Natural killer cell (primary cell): ENCODE measurements at regions not wholly inside any gene's neighbourhood (a gene's known extent, or its start where the extent isn't known, plus 50 kb on each side); places are given as distances from the start of the nearest gene placed in this dataset.
A peak's percentile ranks its signal among the peaks of the same experiment; 100 is the strongest.

Experiments used
- ATAC-seq, 3 donors: fragments of 150-1000 bp in 2 of 3; fragments of 200-7000 bp in 1 of 3; cut with Tn5 transposase; 1 replicate in 1 of 3; 2 replicates in 2 of 3; pipeline ENCODE4 v1.10.0; 2021; ENCODE audit warnings: mild to moderate bottlenecking in 2 of 3, moderate library complexity in 2 of 3
- DNase-seq, 2 donors: peaks; one replicate each; pipeline versions ENCODE4 v3.0.0 to v3.0.0-alpha.2; 2013 to 2021; ENCODE audit warnings: mixed read lengths in 1 of 2
- H3K27ac ChIP-seq: one replicate; pipeline ENCODE4 v1.5.1; 2013; ENCODE audit warnings: mild to moderate bottlenecking, low read length
- H3K27me3 ChIP-seq: one replicate; pipeline ENCODE4 v1.6.1; 2013; ENCODE audit warnings: low read length; ENCODE audit not compliant: control insufficient read depth, insufficient read depth
- H3K36me3 ChIP-seq: one replicate; pipeline ENCODE4 v1.6.1; 2013; ENCODE audit warnings: low read length; ENCODE audit not compliant: control insufficient read depth, insufficient read depth
- H3K4me1 ChIP-seq: one replicate; pipeline ENCODE4 v1.6.1; 2013; ENCODE audit warnings: low read length; ENCODE audit not compliant: control insufficient read depth, insufficient read depth
- H3K4me3 ChIP-seq: one replicate; pipeline ENCODE4 v1.5.1; 2013; ENCODE audit warnings: low read length
- H3K9me3 ChIP-seq: one replicate; pipeline ENCODE4 v1.6.1; 2013; ENCODE audit warnings: low read length; ENCODE audit not compliant: control insufficient read depth, insufficient read depth
- H3K27ac Mint-ChIP-seq, 2 donors: one replicate each; pipeline ENCODE4 v1.8.0; 2022; ENCODE audit warnings: mild to moderate bottlenecking in 2 of 2, mixed read lengths in 2 of 2, moderate library complexity in 1 of 2
- H3K27me3 Mint-ChIP-seq, 2 donors: one replicate each; pipeline ENCODE4 v1.8.0; 2022; ENCODE audit warnings: low read depth in 2 of 2, mixed read lengths in 2 of 2
- H3K36me3 Mint-ChIP-seq: one replicate; pipeline ENCODE4 v1.8.0; 2022; ENCODE audit warnings: mixed read lengths
- H3K4me1 Mint-ChIP-seq, 2 donors: one replicate each; pipeline ENCODE4 v1.8.0; 2022; ENCODE audit warnings: mixed read lengths in 2 of 2
- H3K4me3 Mint-ChIP-seq: one replicate; pipeline ENCODE4 v1.8.0; 2022; ENCODE audit warnings: mild to moderate bottlenecking, moderate library complexity, mixed read lengths
- H3K9me3 Mint-ChIP-seq, 2 donors: one replicate each; pipeline ENCODE4 v1.8.0; 2022; ENCODE audit warnings: mixed read lengths in 2 of 2
- CTCF ChIP-seq: fragments of 200-600 bp; IDR thresholded peaks from one replicate; pipeline ENCODE4 v1.8.0; 2022; ENCODE audit warnings: antibody characterized with exemption
- WGBS: methylation state at CpG from one replicate; pipeline ENCODE4 v1.1.7; 2013; ENCODE audit warnings: missing lambda C conversion rate; ENCODE audit not compliant: insufficient coverage; 5-methylcytosine and 5-hydroxymethylcytosine counted together
- intact Hi-C: fragments of 100-400 bp; cut with micrococcal nuclease; formaldehyde crosslinking; loops from one replicate; pipeline ENCODE4 v1.14.2; 2022

- H3K4me3 ChIP-seq, result no peak overlapping the region
- H3K27ac ChIP-seq, result no peak overlapping the region
- H3K4me1 ChIP-seq, result no peaks in the 10 kb centered on the region
- Mint-ChIP-seq H3K36me3 (no peaks in the 10 kb centered on the region), H3K4me3 (no peak overlapping the region), H3K27me3 (peaks cover 0 to 37% of the 10 kb centered on the region in 2 donors), H3K4me1 (peaks cover 5 to 12% of the 10 kb centered on the region in 2 donors), H3K27ac (no peak overlapping the region), H3K9me3 (no peaks in the 10 kb centered on the region)
- H3K9me3 ChIP-seq, result no peaks in the 10 kb centered on the region
- DNase-seq (peak in 1 of 2 donors; percentile 19), ATAC-seq (peak in 1 of 3 donors; percentile 17)
- intact Hi-C loops, result loop anchor here (10.0 kb wide), 1 partner anchor 416 kb away; no protein-coding TSS in a partner anchor
- WGBS, result 80% methylated on average over 2 of the region's 2 CpGs
- no peaks in the 10 kb centered on the region for H3K27me3 ChIP-seq
- no peaks in the 10 kb centered on the region for H3K36me3 ChIP-seq
- TF ChIP-seq CTCF, result no peak
These were observed 252.2 kb upstream of the ATP2B1 start for GRCh38 chr12:89960607-89961394.

GRCh38 chr12:89960011-89960507 is 251.4 kb upstream of the ATP2B1 start:
- Mint-ChIP-seq H3K4me3 (no peak overlapping the region), H3K27me3 (peaks cover 0 to 37% of the 10 kb centered on the region in 2 donors), H3K9me3 (no peaks in the 10 kb centered on the region), H3K36me3 (no peaks in the 10 kb centered on the region), H3K4me1 (peaks cover 5 to 12% of the 10 kb centered on the region in 2 donors), H3K27ac (no peak overlapping the region)
- Histone ChIP-seq H3K9me3 (no peaks in the 10 kb centered on the region), H3K27me3 (no peaks in the 10 kb centered on the region), H3K4me1 (no peaks in the 10 kb centered on the region), H3K4me3 (no peak overlapping the region), H3K27ac (no peak overlapping the region), H3K36me3 (no peaks in the 10 kb centered on the region)
- intact Hi-C loops, result loop anchor here (10.0 kb wide), 1 partner anchor 415 kb away; no protein-coding TSS in a partner anchor
- TF ChIP-seq CTCF, result no peak
- peak in 1 of 2 donors; percentile 61 for DNase-seq
- 68% methylated on average over 2 of the region's 2 CpGs for WGBS
- ATAC-seq, result peak; percentile 57 to 77 (median 72)

GRCh38 chr12:89959179-89959578 is 250.5 kb upstream of the ATP2B1 start:
- TF ChIP-seq CTCF, result no peak
- intact Hi-C loops, result no loop called here
- Mint-ChIP-seq H3K27me3 (peaks cover 0 to 37% of the 10 kb centered on the region in 2 donors), H3K36me3 (no peaks in the 10 kb centered on the region), H3K4me3 (no peak overlapping the region), H3K9me3 (no peaks in the 10 kb centered on the region), H3K4me1 (peaks cover 5 to 12% of the 10 kb centered on the region in 2 donors), H3K27ac (no peak overlapping the region)
- WGBS, result no CpG with 5 or more reads among the region's 1 CpG
- Histone ChIP-seq H3K4me1 (no peaks in the 10 kb centered on the region), H3K4me3 (no peak overlapping the region), H3K27me3 (no peaks in the 10 kb centered on the region), H3K27ac (no peak overlapping the region), H3K36me3 (no peaks in the 10 kb centered on the region), H3K9me3 (no peaks in the 10 kb centered on the region)
- ATAC-seq, result no peak
- no peak for DNase-seq
